Fibroblast of villous mesenchyme (primary cell): ENCODE measurements at regions not wholly inside any gene's neighbourhood (a gene's known extent, or its start where the extent isn't known, plus 50 kb on each side); places are given as distances from the start of the nearest gene placed in this dataset.

Experiments
- DNase-seq: peaks from one replicate; pipeline ENCODE4 v3.0.0-alpha.2; 2010; ENCODE audit warnings: low read depth
- H3K4me3 ChIP-seq: 2 replicates; pipeline ENCODE4 v1.5.1; 2011; ENCODE audit warnings: low read depth, mild to moderate bottlenecking, low read length
- TF ChIP-seq, protein P1 (sequence below): IDR thresholded peaks from 2 replicates; pipeline ENCODE4 v1.5.1; 2012; ENCODE audit warnings: low read depth, mild to moderate bottlenecking, low read length; ENCODE audit not compliant: insufficient read depth

DNA sequence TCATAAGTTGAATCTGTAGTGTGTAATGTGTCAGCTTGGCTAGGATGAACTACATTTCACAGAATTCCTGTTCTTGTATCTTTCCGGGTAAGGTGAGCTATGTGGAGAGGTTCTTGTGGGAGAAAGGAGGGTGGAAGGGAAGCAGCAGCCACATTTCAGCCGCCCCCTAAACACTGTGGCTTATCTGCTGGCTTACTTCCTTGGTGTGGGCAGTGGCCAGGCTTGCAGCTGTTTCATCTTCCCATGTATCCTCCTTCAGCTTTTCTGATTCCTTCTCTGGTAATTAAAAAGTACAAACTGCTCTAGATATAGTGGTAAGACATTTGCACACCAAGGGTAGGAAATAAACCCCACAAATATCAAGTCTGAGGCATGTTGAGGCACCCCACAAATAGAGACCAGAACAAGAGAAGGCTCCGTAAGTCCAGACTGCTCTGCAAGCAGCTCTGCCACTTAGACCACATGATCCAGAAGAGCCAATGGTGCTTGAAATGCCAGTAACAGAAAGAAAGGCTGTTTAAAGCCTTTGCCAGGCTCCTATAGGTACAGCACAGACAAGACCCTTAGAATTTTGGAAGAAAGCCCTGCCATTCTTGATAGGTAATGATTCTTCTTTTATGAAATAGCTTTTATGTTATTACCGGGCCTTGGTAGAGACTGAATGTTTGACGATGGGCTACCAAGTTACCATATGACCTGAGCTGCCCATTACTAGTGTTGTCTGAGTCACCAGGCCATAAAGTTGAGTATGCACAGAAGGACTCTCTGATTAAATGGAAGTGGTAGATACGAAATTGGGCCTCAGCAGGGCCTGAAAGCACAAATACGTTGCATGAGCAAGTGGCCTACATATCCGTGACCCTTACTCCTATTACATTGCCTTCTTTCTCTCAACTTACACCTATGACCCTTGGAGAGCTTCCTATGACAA, 215.0 kb upstream of the SGK1 start:
- DNase-seq: no peak
- TF ChIP-seq, protein P1, sequence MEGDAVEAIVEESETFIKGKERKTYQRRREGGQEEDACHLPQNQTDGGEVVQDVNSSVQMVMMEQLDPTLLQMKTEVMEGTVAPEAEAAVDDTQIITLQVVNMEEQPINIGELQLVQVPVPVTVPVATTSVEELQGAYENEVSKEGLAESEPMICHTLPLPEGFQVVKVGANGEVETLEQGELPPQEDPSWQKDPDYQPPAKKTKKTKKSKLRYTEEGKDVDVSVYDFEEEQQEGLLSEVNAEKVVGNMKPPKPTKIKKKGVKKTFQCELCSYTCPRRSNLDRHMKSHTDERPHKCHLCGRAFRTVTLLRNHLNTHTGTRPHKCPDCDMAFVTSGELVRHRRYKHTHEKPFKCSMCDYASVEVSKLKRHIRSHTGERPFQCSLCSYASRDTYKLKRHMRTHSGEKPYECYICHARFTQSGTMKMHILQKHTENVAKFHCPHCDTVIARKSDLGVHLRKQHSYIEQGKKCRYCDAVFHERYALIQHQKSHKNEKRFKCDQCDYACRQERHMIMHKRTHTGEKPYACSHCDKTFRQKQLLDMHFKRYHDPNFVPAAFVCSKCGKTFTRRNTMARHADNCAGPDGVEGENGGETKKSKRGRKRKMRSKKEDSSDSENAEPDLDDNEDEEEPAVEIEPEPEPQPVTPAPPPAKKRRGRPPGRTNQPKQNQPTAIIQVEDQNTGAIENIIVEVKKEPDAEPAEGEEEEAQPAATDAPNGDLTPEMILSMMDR: no peak
- H3K4me3 ChIP-seq: no peak overlapping the region

DNA sequence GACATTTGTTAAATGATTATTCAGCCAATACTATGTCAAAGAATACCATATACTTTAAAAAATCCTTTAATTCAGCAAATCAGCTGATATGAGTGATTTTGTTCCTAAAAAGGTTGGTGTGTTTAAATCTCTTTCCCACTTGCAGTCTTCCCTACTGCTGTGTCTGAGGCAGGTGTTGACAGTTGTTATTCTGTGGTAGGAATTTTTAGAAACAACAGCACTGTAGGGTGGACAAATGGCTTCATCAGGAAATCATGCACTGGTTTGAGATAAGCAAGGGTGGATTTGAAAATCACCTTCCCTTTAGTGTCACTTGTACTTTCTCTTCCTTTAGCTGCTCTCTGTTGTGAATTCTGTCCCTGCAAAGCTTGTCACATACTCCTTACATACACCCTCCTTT, 213.7 kb upstream of the SGK1 start:
- no peak for DNase-seq

DNA sequence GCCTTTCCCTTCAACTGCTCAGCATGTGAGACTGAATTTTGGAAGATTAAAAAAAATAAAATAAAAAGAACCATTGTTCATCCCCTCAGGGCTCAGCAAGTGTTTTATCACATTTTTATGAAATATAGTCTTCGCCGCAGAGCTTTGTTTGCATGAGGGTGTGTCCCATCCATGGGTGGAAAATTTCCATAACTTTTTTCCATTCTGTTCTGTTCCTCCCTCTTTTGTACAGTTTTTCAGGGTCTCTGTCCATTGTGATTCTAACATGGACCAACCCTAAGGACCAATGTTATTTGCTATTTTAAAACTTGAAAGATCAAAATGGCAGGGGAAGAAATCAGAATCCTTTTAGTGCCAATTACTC, 213.3 kb upstream of the SGK1 start:
- DNase-seq: no peak
- H3K4me3 ChIP-seq: no peak overlapping the region
- TF ChIP-seq, protein P1: no peak

More for the DNA sequence above, 213.7 kb upstream of the SGK1 start:
- no peak overlapping the region for H3K4me3 ChIP-seq
- TF ChIP-seq, protein P1: no peak

DNA sequence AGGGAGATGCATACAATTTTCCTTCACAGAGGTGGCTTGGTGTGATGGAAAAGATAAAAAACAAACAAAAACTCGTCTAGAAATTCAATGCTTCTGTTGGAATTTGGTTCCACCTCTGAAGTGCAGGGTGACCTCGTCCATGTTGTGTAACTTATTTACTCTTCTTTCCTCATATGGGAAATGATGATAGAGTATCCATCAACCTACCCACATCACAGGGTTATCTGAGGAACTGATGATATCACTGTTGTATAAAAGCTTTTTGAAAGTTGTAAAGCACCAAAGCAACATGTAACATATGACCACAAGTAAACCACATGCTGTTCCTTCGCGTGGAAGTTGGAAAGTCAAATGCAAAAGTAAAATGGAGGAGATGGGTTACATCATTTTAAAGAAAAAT, 212.0 kb upstream of the SGK1 start:
- TF ChIP-seq, protein P1: no peak
- peak; percentile 64 for DNase-seq

DNA sequence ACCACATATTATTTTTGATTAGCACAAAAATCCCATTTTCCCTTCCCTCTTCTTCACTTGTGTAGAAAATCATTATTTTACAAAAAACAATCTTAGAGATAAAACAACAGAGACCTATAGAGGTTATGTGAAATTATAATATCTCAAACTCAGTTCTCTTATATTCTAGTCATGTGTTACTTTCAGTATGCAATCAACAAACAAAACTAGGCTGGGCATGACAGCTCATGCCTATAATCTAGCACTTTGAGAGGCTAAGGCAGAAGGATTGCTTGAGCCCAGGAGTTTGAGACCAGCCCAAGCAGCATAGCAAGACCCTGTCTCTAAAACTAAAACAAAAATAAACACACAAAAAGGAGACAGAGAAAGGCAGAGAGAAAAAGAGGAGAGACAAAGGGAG, 211.4 kb upstream of the SGK1 start:
- DNase-seq: no peak
- H3K4me3 ChIP-seq: no peak overlapping the region
- TF ChIP-seq, protein P1: no peak

More for the DNA sequence above, 212.0 kb upstream of the SGK1 start:
- H3K4me3 ChIP-seq: no peak overlapping the region

DNA sequence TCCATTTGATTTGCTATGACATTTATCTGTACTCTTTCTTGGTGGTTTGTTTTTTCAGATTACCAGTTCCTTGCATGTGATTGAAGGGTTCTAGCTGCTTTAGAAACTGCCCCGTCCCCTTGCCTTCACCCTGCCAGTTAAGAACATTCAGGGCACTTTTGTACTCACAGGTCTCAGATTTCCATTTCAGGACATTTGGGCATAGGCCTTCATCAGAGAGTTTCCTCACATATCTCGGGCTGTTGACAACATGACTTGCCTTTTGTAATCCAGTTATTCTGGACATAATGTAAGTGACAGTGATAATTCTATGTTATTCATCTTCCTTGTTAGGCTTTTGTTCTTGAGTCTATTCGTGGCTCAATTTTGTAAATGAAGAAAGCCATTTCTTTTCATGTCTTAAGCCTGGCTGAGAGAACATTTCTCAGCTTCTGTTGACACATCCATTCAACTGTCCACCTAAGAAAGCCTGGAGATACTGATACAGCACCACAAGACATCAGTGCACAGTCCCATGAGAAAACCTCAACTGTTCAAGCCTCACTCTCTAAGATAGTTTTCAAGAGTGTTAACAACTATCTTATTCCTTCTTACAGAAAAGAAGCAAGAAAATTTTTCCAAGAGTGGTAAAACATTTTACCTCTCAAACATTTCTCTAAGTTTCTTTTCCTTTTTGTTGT, 209.3 kb upstream of the SGK1 start:
- TF ChIP-seq, protein P1: no peak
- no peak for DNase-seq
- H3K4me3 ChIP-seq: no peak overlapping the region
